ENCODE measurements at regions not wholly inside any gene's neighbourhood (a gene's known extent, or its start where the extent isn't known, plus 50 kb on each side); places are given as distances from the start of the nearest gene placed in this dataset.

DNA sequence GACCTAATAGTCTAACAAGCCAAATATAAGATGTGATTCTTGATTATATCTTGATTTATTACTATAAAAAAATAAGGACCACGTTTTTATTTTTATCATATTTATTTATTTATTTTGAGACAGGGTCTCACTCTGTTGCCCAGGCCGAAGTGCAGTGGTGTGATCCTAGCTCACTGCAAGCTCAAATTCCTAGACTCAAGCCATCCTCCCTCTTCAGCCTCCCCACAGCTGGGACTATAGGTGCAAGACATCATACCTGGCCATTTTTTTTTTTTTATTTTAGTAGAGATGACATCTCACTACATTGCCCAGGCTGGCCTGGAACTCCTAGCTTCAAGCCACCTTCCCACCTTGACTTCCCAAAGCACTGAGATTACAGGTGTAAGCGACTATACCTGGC, 61.0 kb upstream of the LARP1 start:
- TF ChIP-seq, protein P1, sequence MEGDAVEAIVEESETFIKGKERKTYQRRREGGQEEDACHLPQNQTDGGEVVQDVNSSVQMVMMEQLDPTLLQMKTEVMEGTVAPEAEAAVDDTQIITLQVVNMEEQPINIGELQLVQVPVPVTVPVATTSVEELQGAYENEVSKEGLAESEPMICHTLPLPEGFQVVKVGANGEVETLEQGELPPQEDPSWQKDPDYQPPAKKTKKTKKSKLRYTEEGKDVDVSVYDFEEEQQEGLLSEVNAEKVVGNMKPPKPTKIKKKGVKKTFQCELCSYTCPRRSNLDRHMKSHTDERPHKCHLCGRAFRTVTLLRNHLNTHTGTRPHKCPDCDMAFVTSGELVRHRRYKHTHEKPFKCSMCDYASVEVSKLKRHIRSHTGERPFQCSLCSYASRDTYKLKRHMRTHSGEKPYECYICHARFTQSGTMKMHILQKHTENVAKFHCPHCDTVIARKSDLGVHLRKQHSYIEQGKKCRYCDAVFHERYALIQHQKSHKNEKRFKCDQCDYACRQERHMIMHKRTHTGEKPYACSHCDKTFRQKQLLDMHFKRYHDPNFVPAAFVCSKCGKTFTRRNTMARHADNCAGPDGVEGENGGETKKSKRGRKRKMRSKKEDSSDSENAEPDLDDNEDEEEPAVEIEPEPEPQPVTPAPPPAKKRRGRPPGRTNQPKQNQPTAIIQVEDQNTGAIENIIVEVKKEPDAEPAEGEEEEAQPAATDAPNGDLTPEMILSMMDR (IDR thresholded peaks at IDR 0.05; ENCODE audit: insufficient read depth, low read length, missing control alignments), result no peak
- H3K4me3 ChIP-seq (ENCODE audit: low read depth, low read length), result no peak overlapping the region
- DNase-seq (ENCODE audit: low read depth, low spot score), result no peak
- POLR2A ChIA-PET, result no interaction called here
- CTCF ChIA-PET, result interaction anchor here (2.4 kb wide), 1 partner anchor 20 kb away, joined by 6 read pairs; no protein-coding TSS in a partner anchor

DNA sequence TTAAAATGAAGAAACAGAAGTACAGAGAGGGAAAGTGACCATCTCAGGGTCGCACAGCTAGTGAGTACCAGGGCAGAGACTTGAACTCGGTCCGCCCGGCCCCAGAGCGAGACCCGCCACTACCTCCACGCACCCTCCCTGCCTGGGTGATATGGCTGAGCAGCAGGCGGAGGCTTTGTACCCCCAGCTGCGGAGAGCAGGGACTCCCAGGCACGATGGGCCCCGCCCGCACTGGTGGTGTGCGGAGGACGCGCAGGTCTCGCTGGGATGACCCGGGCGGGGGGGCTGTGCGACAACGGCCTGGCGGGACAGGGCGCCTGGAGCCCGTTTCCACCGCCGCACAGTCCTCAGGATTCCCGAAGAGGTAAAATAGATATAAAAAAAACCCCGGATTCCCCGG, 64.7 kb upstream of the LARP1 start:
- POLR2A ChIA-PET, result no interaction called here
- no peak overlapping the region for H3K4me3 ChIP-seq (ENCODE audit: low read depth, low read length)
- no peak for DNase-seq (ENCODE audit: low read depth, low spot score)
- TF ChIP-seq, protein P1 (IDR thresholded peaks at IDR 0.05; ENCODE audit: insufficient read depth, low read length, missing control alignments), result no peak
- CTCF ChIA-PET, result no interaction called here

DNA sequence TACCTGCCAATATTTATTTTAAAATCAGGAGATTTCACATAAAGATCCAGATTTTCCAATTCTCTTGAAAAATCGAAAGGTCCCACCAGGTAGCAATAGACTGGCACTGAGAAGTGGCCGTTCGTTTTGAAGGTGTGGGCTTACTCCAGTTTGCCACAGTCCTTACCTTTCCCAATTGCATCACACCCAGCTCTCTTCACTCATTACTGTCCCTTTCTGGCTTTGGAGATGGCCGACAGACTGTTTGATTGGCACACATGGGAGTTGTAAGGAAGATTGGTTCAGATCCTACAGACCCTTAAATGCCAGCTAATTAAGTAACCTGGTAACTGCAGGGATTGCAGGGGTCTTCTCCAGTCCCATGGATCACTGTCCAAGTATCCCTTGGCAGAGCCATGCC, 68.7 kb upstream of the LARP1 start:
- ChIA-PET POLR2A (no interaction called here), CTCF (no interaction called here)
- H3K4me3 ChIP-seq (ENCODE audit: low read depth, low read length), result no peak overlapping the region
- no peak for DNase-seq (ENCODE audit: low read depth, low spot score)
- TF ChIP-seq, protein P1 (IDR thresholded peaks at IDR 0.05; ENCODE audit: insufficient read depth, low read length, missing control alignments), result no peak

- ChIA-PET POLR2A (interaction anchor here (0.6 kb wide), 1 partner anchor 31 kb away, joined by 3 read pairs; no protein-coding TSS in a partner anchor), CTCF (interaction anchor here (1.1 kb wide), 1 partner anchor 26 kb away, joined by 3 read pairs; no protein-coding TSS in a partner anchor)
- DNase-seq (ENCODE audit: low read depth, low spot score), result no peak
- TF ChIP-seq, protein P1 (IDR thresholded peaks at IDR 0.05; ENCODE audit: insufficient read depth, low read length, missing control alignments), result no peak
- peak overlapping the region; percentile 61 for H3K4me3 ChIP-seq (ENCODE audit: low read depth, low read length)
These were observed 71.9 kb upstream of the LARP1 start for GRCh38 chr5:154683101-154683880.

DNA sequence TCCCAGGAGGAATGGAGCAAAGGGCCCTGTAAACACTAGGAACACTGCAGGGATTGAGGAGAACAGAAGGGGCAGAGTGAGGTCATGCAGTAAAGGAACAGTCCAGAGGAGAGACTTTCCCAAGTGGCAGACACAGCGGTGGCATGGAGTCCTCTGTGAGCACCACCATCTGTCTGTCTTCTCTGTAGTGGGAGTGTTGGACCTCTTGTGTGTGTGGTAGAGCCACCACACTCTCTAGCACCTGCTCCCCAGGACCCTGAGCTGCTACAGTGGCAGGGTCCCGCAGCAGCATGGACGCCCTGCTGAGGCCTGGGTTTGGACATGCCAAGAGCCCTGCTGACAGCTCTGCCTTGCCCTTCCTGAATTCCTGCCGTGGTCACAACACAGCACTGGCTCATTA, 75.7 kb upstream of the LARP1 start:
- no peak for DNase-seq (ENCODE audit: low read depth, low spot score)
- ChIA-PET POLR2A (no interaction called here), CTCF (no interaction called here)
- no peak overlapping the region for H3K4me3 ChIP-seq (ENCODE audit: low read depth, low read length)
- TF ChIP-seq, protein P1 (IDR thresholded peaks at IDR 0.05; ENCODE audit: insufficient read depth, low read length, missing control alignments), result no peak

DNA sequence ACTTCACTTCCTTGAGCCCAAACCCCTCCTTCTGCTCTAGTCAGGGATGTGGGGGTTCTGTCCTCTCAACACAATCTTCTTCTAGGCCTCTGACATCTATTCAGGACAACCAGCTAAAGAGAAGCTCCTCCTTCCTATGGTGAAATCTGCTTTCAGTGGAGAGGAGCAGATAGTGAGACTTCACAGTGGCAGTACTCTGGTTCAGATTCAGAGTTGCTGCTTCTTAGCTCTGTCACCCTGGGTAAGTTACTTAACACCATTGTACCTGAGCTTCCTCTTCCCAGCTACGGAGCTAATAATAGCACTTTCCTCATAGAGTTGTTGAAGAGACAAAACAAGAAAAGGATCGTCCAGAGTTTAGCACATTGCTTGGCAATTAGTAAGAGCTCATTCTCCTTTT, 77.3 kb upstream of the LARP1 start:
- H3K4me3 ChIP-seq (ENCODE audit: low read depth, low read length), result no peak overlapping the region
- POLR2A ChIA-PET, result no interaction called here
- no peak for DNase-seq (ENCODE audit: low read depth, low spot score)
- CTCF ChIA-PET, result interaction anchor here (1.2 to 1.6 kb wide), 3 partner anchors 28 to 132 kb away, joined by 3 to 7 read pairs (median 6); no protein-coding TSS in a partner anchor
- TF ChIP-seq, protein P1 (IDR thresholded peaks at IDR 0.05; ENCODE audit: insufficient read depth, low read length, missing control alignments), result no peak
